Medulla oblongata (tissue), 1 donor: ENCODE measurements at regions not wholly inside any gene's neighbourhood (a gene's known extent, or its start where the extent isn't known, plus 50 kb on each side); places are given as distances from the start of the nearest gene placed in this dataset.

ENCODE experiments used
- DNase-seq: peaks from one replicate; pipeline ENCODE4 v3.0.0-alpha.2; 2015; ENCODE audit errors: extremely low spot score

- DNase-seq = no peak
Observed at GRCh38 chrX:46447384-46447783, 97.8 kb downstream of the ZNF674 start.

GRCh38 chrX:46446727-46447378 lies 98.4 kb downstream of the ZNF674 start:
- peak; percentile 83 for DNase-seq

GRCh38 chrX:46444011-46444410 lies 101.2 kb downstream of the ZNF674 start:
- DNase-seq = no peak

- no peak for DNase-seq
Observed at GRCh38 chrX:46436744-46437143, 108.5 kb downstream of the ZNF674 start.

DNA sequence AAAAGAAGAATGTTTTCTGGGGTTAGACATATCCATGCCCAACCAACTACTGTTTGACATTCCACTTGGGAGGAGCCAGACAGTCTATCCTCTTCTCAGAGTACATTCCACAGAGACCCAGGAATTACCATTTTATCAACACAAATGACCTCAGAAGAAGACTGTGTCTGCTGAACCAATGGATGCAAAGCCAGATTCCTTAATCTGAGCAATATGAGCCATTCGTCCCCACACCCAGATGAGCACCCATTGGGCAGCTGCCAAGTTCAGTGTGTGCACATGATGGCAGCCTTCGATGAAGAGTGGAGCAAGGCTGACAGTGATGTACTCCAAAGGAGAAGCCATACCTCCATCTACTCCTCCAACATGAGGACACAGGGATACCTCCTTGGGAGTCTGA lies 111.3 kb downstream of the ZNF674 start:
- no peak for DNase-seq

GRCh38 chrX:46408553-46409407 lies 136.4 kb downstream of the ZNF674 start:
- DNase-seq = peak; percentile 63

- no peak for DNase-seq
Observed at GRCh38 chrX:46407753-46408130, 137.5 kb downstream of the ZNF674 start.

GRCh38 chrX:46407036-46407752 lies 138.0 kb downstream of the ZNF674 start:
- DNase-seq = no peak

DNA sequence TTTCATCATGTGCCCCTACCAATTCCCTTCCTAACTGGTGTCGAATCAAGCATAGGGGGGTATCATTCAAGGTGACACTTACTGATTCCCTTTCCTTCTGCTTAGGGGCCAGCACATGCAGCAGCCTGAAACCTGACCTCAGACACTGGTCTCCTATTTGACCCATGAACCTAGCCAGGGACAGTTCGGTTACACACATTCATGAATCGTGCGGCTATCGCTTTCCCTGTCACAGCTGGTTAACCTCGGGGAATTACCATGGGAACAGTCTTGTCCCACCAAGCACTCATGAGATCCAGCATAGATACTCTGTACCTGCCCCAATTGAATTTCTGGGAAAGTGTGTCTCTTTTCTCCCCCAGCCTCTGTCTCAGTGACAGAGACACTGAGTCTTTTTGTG lies 140.4 kb downstream of the ZNF674 start:
- no peak for DNase-seq

- DNase-seq = no peak
Observed at GRCh38 chrX:46400530-46401443, 144.4 kb downstream of the ZNF674 start.

GRCh38 chrX:46398874-46399273 lies 146.3 kb downstream of the ZNF674 start:
- no peak for DNase-seq

- no peak for DNase-seq
Observed at GRCh38 chrX:46398126-46398525, 147.1 kb downstream of the ZNF674 start.

GRCh38 chrX:46386511-46386910 lies 158.7 kb downstream of the ZNF674 start:
- DNase-seq = no peak

- DNase-seq = no peak
Observed at GRCh38 chrX:46383006-46383405, 162.2 kb downstream of the ZNF674 start.

DNA sequence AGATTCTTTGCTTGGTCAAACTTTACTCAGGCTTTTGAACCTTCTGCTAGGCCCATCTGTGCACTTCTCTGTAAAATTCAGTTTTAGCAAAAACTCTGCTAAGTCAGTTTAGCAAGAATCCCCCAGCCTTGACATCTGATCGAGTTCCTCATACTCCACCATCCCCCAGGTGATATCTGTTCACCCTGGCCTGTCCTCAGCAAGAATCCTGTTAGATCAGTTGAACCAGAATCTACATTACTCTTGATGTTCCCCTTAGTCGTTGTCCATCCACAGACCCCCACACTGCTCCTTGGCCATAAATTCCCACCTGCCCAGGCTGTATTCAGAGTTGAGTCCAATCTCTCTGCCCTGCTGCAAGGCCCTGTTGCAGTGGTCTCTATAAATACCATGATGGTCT lies 162.6 kb downstream of the ZNF674 start:
- no peak for DNase-seq

GRCh38 chrX:46381630-46382029 lies 163.6 kb downstream of the ZNF674 start:
- DNase-seq = no peak

GRCh38 chrX:46380148-46380752 lies 165.0 kb downstream of the ZNF674 start:
- DNase-seq = no peak

DNA sequence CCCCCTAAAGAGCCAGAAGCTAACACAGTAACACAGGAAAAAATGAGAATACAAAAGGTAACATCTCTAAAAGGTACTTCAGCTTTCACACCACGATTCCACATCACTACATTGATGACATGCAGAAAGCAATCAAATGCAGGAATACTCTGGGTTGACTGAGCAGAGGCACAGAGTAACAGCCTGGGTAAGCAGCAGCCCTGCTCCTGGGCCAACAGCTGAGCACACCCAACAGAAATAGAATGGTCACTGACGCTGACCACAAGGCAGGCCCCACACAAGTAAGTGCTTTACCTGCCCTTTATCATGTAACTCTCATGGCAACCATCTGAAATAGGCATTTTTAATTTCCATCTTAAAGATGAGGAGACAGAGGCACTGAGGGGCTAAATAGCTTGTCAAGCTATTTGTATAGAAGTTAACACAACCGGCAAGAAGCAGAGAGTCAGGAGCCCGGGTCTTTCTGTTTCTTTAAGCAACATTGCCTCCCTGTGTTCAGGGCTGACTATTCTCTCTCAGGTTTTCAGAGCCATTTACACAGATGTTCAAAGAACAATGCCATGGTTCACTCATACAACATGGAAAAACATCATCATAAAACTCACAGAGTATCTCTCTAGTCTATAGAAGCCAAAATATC lies 168.9 kb downstream of the ZNF674 start:
- DNase-seq = peak; percentile 10

DNA sequence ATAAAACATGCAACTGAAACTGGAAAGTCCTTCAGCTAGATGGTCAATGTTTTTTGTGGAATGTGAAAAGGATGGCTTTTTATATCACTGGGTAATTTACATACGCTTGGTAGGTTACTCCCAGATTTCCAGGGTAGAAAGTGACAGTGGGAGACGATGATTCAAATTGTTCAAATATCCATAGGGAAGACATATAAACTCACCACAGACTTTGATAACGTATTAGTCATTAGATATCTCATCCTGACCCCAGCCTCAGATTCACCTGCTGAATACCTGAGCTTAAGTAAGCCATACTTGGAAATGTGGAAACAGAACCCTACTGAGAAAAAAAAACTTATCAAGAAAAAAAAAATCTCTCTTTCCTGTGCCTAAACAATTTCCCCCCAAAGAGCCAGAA lies 169.4 kb downstream of the ZNF674 start:
- no peak for DNase-seq

- no peak for DNase-seq
Observed at GRCh38 chrX:46374371-46374770, 170.8 kb downstream of the ZNF674 start.

DNA sequence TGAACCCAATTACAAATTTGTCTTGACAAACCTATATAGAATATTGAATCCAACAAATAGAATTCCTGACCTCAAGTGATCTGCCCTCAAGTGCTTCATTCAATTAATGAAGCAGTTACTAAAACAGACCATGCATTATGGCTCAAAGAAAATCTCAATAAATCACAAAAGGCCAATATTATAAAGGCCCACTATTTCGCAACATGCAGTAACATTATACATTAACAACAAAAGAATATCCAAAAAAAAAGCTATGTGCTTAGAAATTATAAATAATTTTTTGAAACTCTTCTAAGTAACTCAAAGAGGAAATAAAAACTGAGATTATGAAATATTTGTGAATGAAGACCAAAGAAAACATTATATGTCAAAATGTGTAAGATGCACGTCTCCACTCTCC lies 177.7 kb downstream of the ZNF674 start:
- no peak for DNase-seq
